ENCODE measurements at regions not wholly inside any gene's neighbourhood (a gene's known extent, or its start where the extent isn't known, plus 50 kb on each side); places are given as distances from the start of the nearest gene placed in this dataset.

DNA sequence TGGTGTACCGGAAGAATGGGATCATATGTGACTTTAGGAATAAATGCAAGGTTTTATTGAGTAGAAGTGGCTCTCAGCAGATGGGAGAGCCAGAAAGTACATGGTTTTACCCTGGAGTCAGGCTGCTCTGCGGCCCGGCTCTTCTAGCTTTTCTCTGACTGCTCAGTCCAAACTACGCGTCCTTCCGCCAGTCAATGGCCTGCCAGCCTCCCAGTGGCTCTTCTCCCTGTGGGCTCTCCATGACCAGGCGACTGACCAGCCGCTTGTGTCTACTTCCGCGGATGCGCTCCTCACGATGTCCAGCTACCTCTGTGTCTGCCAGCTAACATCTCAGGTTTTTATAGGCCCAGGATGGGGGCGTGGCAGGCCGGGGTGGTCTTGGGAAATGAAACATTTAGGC lies 220.4 kb downstream of the VAPA start:
- TF ChIP-seq, protein P1, sequence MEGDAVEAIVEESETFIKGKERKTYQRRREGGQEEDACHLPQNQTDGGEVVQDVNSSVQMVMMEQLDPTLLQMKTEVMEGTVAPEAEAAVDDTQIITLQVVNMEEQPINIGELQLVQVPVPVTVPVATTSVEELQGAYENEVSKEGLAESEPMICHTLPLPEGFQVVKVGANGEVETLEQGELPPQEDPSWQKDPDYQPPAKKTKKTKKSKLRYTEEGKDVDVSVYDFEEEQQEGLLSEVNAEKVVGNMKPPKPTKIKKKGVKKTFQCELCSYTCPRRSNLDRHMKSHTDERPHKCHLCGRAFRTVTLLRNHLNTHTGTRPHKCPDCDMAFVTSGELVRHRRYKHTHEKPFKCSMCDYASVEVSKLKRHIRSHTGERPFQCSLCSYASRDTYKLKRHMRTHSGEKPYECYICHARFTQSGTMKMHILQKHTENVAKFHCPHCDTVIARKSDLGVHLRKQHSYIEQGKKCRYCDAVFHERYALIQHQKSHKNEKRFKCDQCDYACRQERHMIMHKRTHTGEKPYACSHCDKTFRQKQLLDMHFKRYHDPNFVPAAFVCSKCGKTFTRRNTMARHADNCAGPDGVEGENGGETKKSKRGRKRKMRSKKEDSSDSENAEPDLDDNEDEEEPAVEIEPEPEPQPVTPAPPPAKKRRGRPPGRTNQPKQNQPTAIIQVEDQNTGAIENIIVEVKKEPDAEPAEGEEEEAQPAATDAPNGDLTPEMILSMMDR (IDR thresholded peaks at IDR 0.05; ENCODE audit: poor library complexity): no peak
- no peak for TF ChIP-seq EZH2 (IDR thresholded peaks at IDR 0.05; ENCODE audit: borderline replicate concordance)

All from hepatocyte (in vitro differentiated cells).